K562 (cell line): ENCODE measurements at regions not wholly inside any gene's neighbourhood (a gene's known extent, or its start where the extent isn't known, plus 50 kb on each side); places are given as distances from the start of the nearest gene placed in this dataset.
A peak's percentile ranks its signal among the peaks of the same experiment; 100 is the strongest.

Experiments
- ATAC-seq: fragments of 200-7000 bp; cut with Tn5 transposase; 3 replicates; pipeline ENCODE4 v1.9.1; 2020; ENCODE audit warnings: moderate library complexity
- BruUV-seq: library from RNA; stranded (reverse); fragments of 400-500 nt; replicated peaks from 2 replicates; lab custom pipeline; 2021; lab: Mats Ljungman, UMichigan
- CTCF ChIA-PET: fragments of 300-600 bp; formaldehyde crosslinking; extraction: SDS; loops from one replicate; lab custom pipeline; 2021; ENCODE audit warnings: low intra/inter-chr PET ratio; lab: Yijun Ruan, JAX
- POLR2A ChIA-PET: fragments of 300-600, 350-650 bp; sonication (Branson Sonifier 250); formaldehyde crosslinking; extraction: SDS; loops from one replicate; lab custom pipeline; 2021; ENCODE audit warnings: antibody characterized with exemption, inconsistent platforms; lab: Yijun Ruan, JAX
- DNase-seq, 4 experiments: peaks; one replicate each; pipeline versions ENCODE4 v3.0.0 to v3.0.0-alpha.2; 2011 to 2018; ENCODE audit warnings: low spot score in 3 of 4, mixed read lengths in 3 of 4; ENCODE audit errors: extremely low read depth in 1 of 4
- FAIRE-seq: peaks from 2 replicates; lab custom pipeline; 2011; peaks lifted over from hg19 to GRCh38; lab: Jason Lieb, UNC
- H2AFZ ChIP-seq: 2 replicates; pipeline ENCODE4 v1.6.0; 2011; ENCODE audit warnings: low read depth, low read length, control low read depth, inconsistent platforms
- H3K27ac ChIP-seq: fragments of 200-600 bp; 3 replicates; pipeline ENCODE4 v1.8.0; 2011; ENCODE audit warnings: low read depth, mild to moderate bottlenecking, control low read depth, inconsistent platforms, low read length, moderate library complexity, mixed read lengths; ENCODE audit errors: extremely low read depth
- H3K27me3 ChIP-seq, 2 experiments: fragments of 300-600 bp in 1 of 2; 2 replicates in 1 of 2; 3 replicates in 1 of 2; pipeline versions ENCODE4 v1.6.0 to v1.8.0; 2011; ENCODE audit warnings: inconsistent platforms in 2 of 2, low read length in 2 of 2, mild to moderate bottlenecking in 1 of 2, mixed read lengths in 1 of 2, moderate library complexity in 1 of 2; ENCODE audit not compliant: control insufficient read depth in 2 of 2, insufficient read depth in 2 of 2
- H3K36me3 ChIP-seq: fragments of 300-600 bp; 3 replicates; pipeline ENCODE4 v1.8.0; 2011; ENCODE audit warnings: mild to moderate bottlenecking, low read length, inconsistent platforms; ENCODE audit not compliant: control insufficient read depth, insufficient read depth
- H3K4me1 ChIP-seq, 2 experiments: fragments of 200-600 bp in 1 of 2; replicated peaks in 1 of 2; 2 replicates in 1 of 2; 3 replicates in 1 of 2; pipeline versions ENCODE4 v1.5.1 to v1.8.0; 2011; ENCODE audit warnings: inconsistent platforms in 2 of 2, low read length in 2 of 2, mild to moderate bottlenecking in 1 of 2, mixed read lengths in 1 of 2, moderate library complexity in 1 of 2; ENCODE audit not compliant: control insufficient read depth in 2 of 2, insufficient read depth in 2 of 2
- H3K4me2 ChIP-seq: 2 replicates; pipeline ENCODE4 v1.6.1; 2011; ENCODE audit warnings: low read length, control low read depth, inconsistent platforms, mixed read lengths; ENCODE audit not compliant: insufficient read depth
- H3K4me3 ChIP-seq: fragments of 200-600 bp; sonication (generic), shearing (Covaris generic); 2 replicates; pipeline ENCODE4 v1.5.1; 2016; ENCODE audit warnings: control low read depth, inconsistent platforms
- H3K79me2 ChIP-seq: fragments of 200-600 bp; 3 replicates; pipeline ENCODE4 v1.8.0; 2011; ENCODE audit warnings: low read length, inconsistent platforms; ENCODE audit not compliant: control insufficient read depth, insufficient read depth
- H3K9ac ChIP-seq, 2 experiments: 2 replicates each; pipeline versions ENCODE4 v1.6.0 to v1.6.1; 2011; ENCODE audit warnings: low read depth in 2 of 2, low read length in 2 of 2, control low read depth in 1 of 2, inconsistent platforms in 1 of 2, mild to moderate bottlenecking in 1 of 2, mixed read lengths in 1 of 2; ENCODE audit not compliant: insufficient read depth in 1 of 2
- H3K9me1 ChIP-seq: one replicate; pipeline ENCODE4 v1.6.0; 2011; ENCODE audit warnings: inconsistent platforms, mild to moderate bottlenecking, low read length, moderate library complexity; ENCODE audit not compliant: control insufficient read depth, insufficient read depth
- H3K9me3 ChIP-seq: replicated peaks from 2 replicates; pipeline ENCODE4 v1.5.1; 2011; ENCODE audit warnings: low read depth, low read length, inconsistent platforms; ENCODE audit not compliant: control insufficient read depth, insufficient read depth
- H4K20me1 ChIP-seq: replicated peaks from 2 replicates; pipeline ENCODE4 v1.6.1; 2011; ENCODE audit warnings: low read length, inconsistent platforms, mixed read lengths; ENCODE audit not compliant: control insufficient read depth, insufficient read depth
- CEBPZ ChIP-seq: fragments of 150-350 bp; IDR thresholded peaks from 2 replicates; pipeline ENCODE4 v1.6.1; 2014; ENCODE audit warnings: low read depth, mild to moderate bottlenecking, low read length, borderline replicate concordance
- ELF2 ChIP-seq: fragments of 250-450 bp; sonication (Bioruptor Pico); IDR thresholded peaks from 2 replicates; pipeline ENCODE4 v1.5.0; 2021; ENCODE audit warnings: mild to moderate bottlenecking
- FOSL1 ChIP-seq: fragments of 200-800 bp; sonication (Bioruptor generic); conservative IDR thresholded peaks from 2 replicates; pipeline ENCODE4 v1.6.1; 2016; ENCODE audit warnings: missing genetic modification characterization, missing compliant biosample characterization
- FOXP4 ChIP-seq: sonication (generic); formaldehyde crosslinking; IDR thresholded peaks from 2 replicates; pipeline ENCODE4 v1.8.0; 2022; ENCODE audit warnings: mild to moderate bottlenecking, missing genetic modification reagents, borderline replicate concordance
- JUND ChIP-seq, 2 experiments: IDR thresholded peaks; 2 replicates in 1 of 2; 3 replicates in 1 of 2; pipeline ENCODE4 v1.6.1; 2011; ENCODE audit warnings: borderline replicate concordance in 2 of 2, low read depth in 2 of 2, low read length in 2 of 2, improper control_type of control experiment in 1 of 2, missing biosample characterization in 1 of 2, missing genetic modification characterization in 1 of 2, missing genetic modification reagents in 1 of 2
- WHSC1 ChIP-seq: IDR thresholded peaks from one replicate; pipeline ENCODE4 v1.6.1; 2012; ENCODE audit warnings: low read length, control low read depth, inconsistent platforms
- ZFP1 ChIP-seq: fragments of 450-650 bp; formaldehyde crosslinking; IDR thresholded peaks from 2 replicates; pipeline ENCODE4 v1.4.0; 2020; ENCODE audit warnings: mild to moderate bottlenecking, mixed read lengths
- ZNF41 ChIP-seq: fragments of 250-450 bp; sonication (Bioruptor Pico); conservative IDR thresholded peaks from 2 replicates; pipeline ENCODE4 v1.4.0; 2020; ENCODE audit warnings: mild to moderate bottlenecking
- ZNF583 ChIP-seq: fragments of 250-450 bp; sonication (Bioruptor Pico); IDR thresholded peaks from 2 replicates; pipeline ENCODE4 v1.4.0; 2020
- WGBS: fragments of 100-300 bp; shearing (Covaris generic); methylation state at CpG from one replicate; pipeline ENCODE4 v1.1.6; 2016; ENCODE audit warnings: low coverage, mixed read lengths; ENCODE audit not compliant: insufficient coverage; ENCODE audit errors: missing lambda C conversion rate; 5-methylcytosine and 5-hydroxymethylcytosine counted together
- in situ Hi-C: fragments of 300-500 bp; cut with MboI; formaldehyde crosslinking; loops from 4 replicates; pipeline ENCODE4 v1.15.0; 2018; ENCODE audit warnings: inconsistent platforms, mixed read lengths
- intact Hi-C: fragments of 100-400 bp; cut with micrococcal nuclease; formaldehyde crosslinking; loops from 2 replicates; pipeline ENCODE4 v1.14.2; 2022

GRCh38 chr6:21386744-21387143 is 206.8 kb upstream of the SOX4 start:
- intact Hi-C loops = no loop called here
- DNase-seq (peak in 2 of 4 experiments; percentile 10 to 18), FAIRE-seq (peak; percentile 70), ATAC-seq (no peak)
- in situ Hi-C loops = no loop called here
- TF ChIP-seq JUND (IDR thresholded peaks at IDR 0.05; ENCODE audit: borderline replicate concordance, low read depth, low read length) (0 out of 2 replicates have a peak, but pooled peaks have one; percentile 16), JUND (tag; IDR thresholded peaks at IDR 0.05; ENCODE audit: borderline replicate concordance, low read depth, low read length) (no peak), ELF2 (CRISPR knock-in tag) (no peak), FOSL1 (tag) (0 out of 2 replicates have a peak, but pooled peaks have one; percentile 21)
- no peak overlapping the region for H3K9ac ChIP-seq
- H3K79me2 ChIP-seq = no peaks in the 10 kb centered on the region
- H2AFZ ChIP-seq = no peak overlapping the region
- no peak overlapping the region for H3K4me3 ChIP-seq
- H3K27ac ChIP-seq = no peak overlapping the region
- H3K9me1 ChIP-seq = no peaks in the 10 kb centered on the region
- H4K20me1 ChIP-seq = no peaks in the 10 kb centered on the region
- no peaks in the 10 kb centered on the region for H3K4me1 ChIP-seq
- ChIA-PET POLR2A (no interaction called here), CTCF (no interaction called here)
- H3K4me2 ChIP-seq = no peak overlapping the region
- BruUV-seq = no TSS peak
- 0% methylated on average over 2 of the region's 2 CpGs for WGBS
- H3K36me3 ChIP-seq = no peaks in the 10 kb centered on the region
- peaks cover 16 to 29% of the 10 kb centered on the region in 2 experiments for H3K27me3 ChIP-seq
- H3K9me3 ChIP-seq = no peaks in the 10 kb centered on the region

GRCh38 chr6:21390532-21391213 is 202.9 kb upstream of the SOX4 start:
- Histone ChIP-seq H3K27ac (no peak overlapping the region), H3K9me3 (no peaks in the 10 kb centered on the region), H3K4me1 (no peaks in the 10 kb centered on the region), H3K9ac (no peak overlapping the region), H2AFZ (no peak overlapping the region), H3K27me3 (peaks cover 6 to 7% of the 10 kb centered on the region in 2 experiments; a peak in 1 of 5 replicates), H3K9me1 (no peaks in the 10 kb centered on the region), H3K4me3 (no peak overlapping the region), H3K4me2 (no peak overlapping the region), H3K79me2 (no peaks in the 10 kb centered on the region), H3K36me3 (no peaks in the 10 kb centered on the region), H4K20me1 (no peaks in the 10 kb centered on the region)
- in situ Hi-C loops = no loop called here
- BruUV-seq = no TSS peak
- FAIRE-seq = no peak
- 8% methylated on average over 5 of the region's 5 CpGs for WGBS
- ATAC-seq = no peak
- ChIA-PET CTCF (no interaction called here), POLR2A (no interaction called here)
- intact Hi-C loops = no loop called here
- no peak for DNase-seq
- TF ChIP-seq CEBPZ (no peak), WHSC1 (no peak), ZNF583 (CRISPR knock-in tag) (no peak), ZNF41 (CRISPR knock-in tag) (no peak), ZFP1 (CRISPR knock-in tag) (no peak), FOXP4 (no peak)
